ENCODE measurements at regions not wholly inside any gene's neighbourhood (a gene's known extent, or its start where the extent isn't known, plus 50 kb on each side); places are given as distances from the start of the nearest gene placed in this dataset.

DNA sequence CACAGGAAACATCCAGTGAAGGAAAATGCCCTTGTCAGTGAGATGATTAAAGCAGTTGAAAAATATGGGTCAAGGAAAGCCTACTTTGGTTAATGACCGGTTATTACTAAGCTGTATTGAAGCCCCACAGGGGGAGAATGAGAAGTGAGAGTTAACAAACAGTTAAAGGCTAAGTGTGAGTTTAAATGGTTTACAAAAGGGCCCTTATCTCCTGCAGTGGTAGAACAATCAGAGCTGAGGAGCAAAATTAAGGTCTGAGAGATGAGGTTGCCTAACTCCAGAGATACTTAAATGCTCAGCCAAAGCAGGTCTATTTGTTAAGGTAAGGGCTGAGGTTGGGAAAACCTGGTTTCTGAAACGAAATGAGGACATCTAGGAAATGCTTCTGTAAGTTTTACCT lies 75.1 kb upstream of the FER start:
- TF ChIP-seq POLR2A (IDR thresholded peaks at IDR 0.05) (no peak), POLR2AphosphoS5 (IDR thresholded peaks at IDR 0.05) (no peak), CTCF (IDR thresholded peaks at IDR 0.05) (no peak)

Measured in prostate gland (tissue), 2 donors.